Stimulated activated naive B cell treated with anti-CD40 and anti-IgM and Interleukin-4, amounts not matched to agents 10 μg/mL and 1 μg/mL and 100 μg/mL, for 72 hours (primary cell): ENCODE measurements at regions not wholly inside any gene's neighbourhood (a gene's known extent, or its start where the extent isn't known, plus 50 kb on each side); places are given as distances from the start of the nearest gene placed in this dataset.

Experiments used
- ATAC-seq, 2 donors: fragments of 150-1000 bp; cut with Tn5 transposase; replicated peaks; 2 replicates each; pipeline ENCODE4 v1.10.0; 2021; ENCODE audit warnings: moderate library complexity in 1 of 2
- DNase-seq: peaks from one replicate; pipeline ENCODE4 v3.0.0; 2021
- H3K27ac Mint-ChIP-seq: one replicate; pipeline ENCODE4 v1.8.0; 2022; ENCODE audit warnings: mild to moderate bottlenecking, mixed read lengths
- H3K27me3 Mint-ChIP-seq, 2 donors: one replicate each; pipeline ENCODE4 v1.8.0; 2022; ENCODE audit warnings: mixed read lengths in 2 of 2
- H3K36me3 Mint-ChIP-seq, 2 donors: one replicate each; pipeline ENCODE4 v1.8.0; 2022; ENCODE audit warnings: mixed read lengths in 2 of 2, mild to moderate bottlenecking in 1 of 2
- H3K4me1 Mint-ChIP-seq, 2 donors: one replicate each; pipeline ENCODE4 v1.8.0; 2022; ENCODE audit warnings: mixed read lengths in 2 of 2, mild to moderate bottlenecking in 1 of 2
- H3K4me3 Mint-ChIP-seq, 2 donors: one replicate each; pipeline ENCODE4 v1.8.0; 2022; ENCODE audit warnings: mild to moderate bottlenecking in 2 of 2, mixed read lengths in 2 of 2, moderate library complexity in 1 of 2
- H3K9me3 Mint-ChIP-seq, 2 donors: one replicate each; pipeline ENCODE4 v1.8.0; 2022; ENCODE audit warnings: mixed read lengths in 2 of 2, mild to moderate bottlenecking in 1 of 2

DNA sequence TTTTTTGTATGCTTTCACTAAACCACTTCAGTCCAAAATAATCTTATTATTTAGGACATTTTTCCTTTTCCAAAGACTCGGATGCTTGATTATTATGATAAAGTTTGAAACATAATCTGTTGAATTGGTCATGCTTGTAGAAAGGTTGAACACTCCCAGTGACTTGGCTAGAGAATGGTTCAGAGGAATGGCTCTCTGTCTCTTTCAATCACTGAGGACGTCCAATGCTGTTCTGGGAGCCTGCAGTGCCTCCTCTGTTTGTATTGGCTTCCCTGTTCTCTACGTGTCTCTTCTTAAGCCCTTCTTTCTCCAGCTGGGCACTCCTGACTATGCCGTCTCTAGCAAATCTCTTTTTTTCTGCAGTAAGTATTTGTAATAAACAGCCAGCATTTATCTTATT, 369.0 kb upstream of the DYNLRB2 start:
- no peak for ATAC-seq
- H3K27me3 Mint-ChIP-seq: no peaks in the 10 kb centered on the region
- H3K36me3 Mint-ChIP-seq: no peaks in the 10 kb centered on the region
- no peak overlapping the region for H3K4me3 Mint-ChIP-seq
- H3K27ac Mint-ChIP-seq: no peak overlapping the region
- no peak for DNase-seq
- no peaks in the 10 kb centered on the region for H3K4me1 Mint-ChIP-seq
- no peaks in the 10 kb centered on the region for H3K9me3 Mint-ChIP-seq

DNA sequence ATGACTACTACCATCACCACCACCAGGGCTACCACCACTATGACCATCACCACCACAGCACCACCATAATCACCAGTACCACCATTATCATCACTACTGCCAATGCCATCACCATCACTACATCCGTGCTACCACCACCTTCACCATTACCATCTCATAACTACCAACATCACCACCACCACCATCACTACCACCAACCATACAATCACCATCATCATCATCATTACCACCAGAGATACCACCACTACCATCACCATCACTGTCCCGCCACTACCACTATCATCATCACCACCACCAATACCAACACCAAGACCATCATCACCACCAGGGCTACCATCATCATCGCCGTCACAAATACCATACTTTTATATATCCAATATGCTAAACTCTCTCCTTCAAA, 369.6 kb upstream of the DYNLRB2 start:
- Mint-ChIP-seq H3K36me3 (no peaks in the 10 kb centered on the region), H3K27ac (no peak overlapping the region), H3K9me3 (no peaks in the 10 kb centered on the region), H3K4me3 (no peak overlapping the region), H3K4me1 (no peaks in the 10 kb centered on the region), H3K27me3 (no peaks in the 10 kb centered on the region)
- no peak for ATAC-seq
- DNase-seq: no peak

DNA sequence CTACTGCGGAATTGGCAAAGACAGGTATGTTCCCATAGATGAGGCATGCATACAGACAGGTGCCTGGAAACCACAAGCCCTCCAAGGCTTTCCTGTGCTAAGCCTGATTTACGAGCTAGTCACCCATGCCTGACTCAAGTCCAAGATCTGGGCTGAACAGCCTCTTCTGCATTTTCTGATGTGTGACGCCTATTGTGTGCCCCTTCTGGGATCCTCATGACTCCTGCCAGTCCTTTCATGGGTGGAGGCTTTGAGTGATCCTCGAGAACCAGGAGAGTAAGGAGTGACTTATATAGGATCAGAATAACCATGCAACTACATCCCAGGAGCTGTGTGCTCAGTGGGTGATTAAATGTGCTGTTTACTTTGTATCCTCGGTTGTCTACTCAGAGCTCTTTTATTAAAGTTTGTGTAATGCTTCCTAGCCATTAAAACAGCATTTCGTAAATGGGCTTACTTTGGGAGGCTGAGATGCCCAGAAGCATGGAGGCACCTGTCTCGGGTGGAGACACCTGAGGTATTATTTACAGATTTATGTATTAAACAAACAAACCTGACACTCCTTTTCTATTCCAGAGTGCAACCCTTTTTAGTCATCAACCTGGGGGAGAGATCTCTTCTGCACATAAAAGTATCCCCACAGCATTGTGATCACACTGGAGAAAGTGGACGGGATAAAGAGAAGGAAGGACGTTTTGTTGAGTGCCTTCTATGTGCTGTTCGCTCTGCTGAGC, 373.0 kb upstream of the DYNLRB2 start:
- no peaks in the 10 kb centered on the region for H3K36me3 Mint-ChIP-seq
- H3K4me3 Mint-ChIP-seq: no peak overlapping the region
- no peaks in the 10 kb centered on the region for H3K27me3 Mint-ChIP-seq
- no peaks in the 10 kb centered on the region for H3K9me3 Mint-ChIP-seq
- ATAC-seq: no peak
- DNase-seq: no peak
- H3K27ac Mint-ChIP-seq: no peak overlapping the region
- no peaks in the 10 kb centered on the region for H3K4me1 Mint-ChIP-seq

DNA sequence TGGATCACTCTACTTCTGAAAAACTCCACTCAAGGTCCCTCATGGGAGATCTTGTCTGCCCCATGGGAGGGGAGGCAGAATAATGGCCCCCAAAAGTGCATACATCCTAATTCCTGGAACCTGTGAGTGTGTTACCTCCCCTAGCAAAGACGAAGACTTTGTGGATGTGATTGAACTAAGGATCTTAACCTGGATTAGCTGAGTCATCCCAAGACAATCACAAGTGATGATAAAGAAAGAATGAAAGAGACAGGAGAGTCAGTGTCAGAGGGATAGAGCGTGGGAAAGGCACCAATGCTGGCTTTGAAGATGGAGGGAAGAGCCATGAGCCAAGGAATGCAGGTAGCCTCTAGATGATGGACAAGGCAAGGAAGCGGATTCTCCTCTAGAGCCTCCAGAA, 374.7 kb upstream of the DYNLRB2 start:
- no peak overlapping the region for H3K27ac Mint-ChIP-seq
- H3K4me1 Mint-ChIP-seq: no peaks in the 10 kb centered on the region
- no peak overlapping the region for H3K4me3 Mint-ChIP-seq
- H3K9me3 Mint-ChIP-seq: no peaks in the 10 kb centered on the region
- no peak for ATAC-seq
- H3K36me3 Mint-ChIP-seq: no peaks in the 10 kb centered on the region
- H3K27me3 Mint-ChIP-seq: no peaks in the 10 kb centered on the region
- no peak for DNase-seq

DNA sequence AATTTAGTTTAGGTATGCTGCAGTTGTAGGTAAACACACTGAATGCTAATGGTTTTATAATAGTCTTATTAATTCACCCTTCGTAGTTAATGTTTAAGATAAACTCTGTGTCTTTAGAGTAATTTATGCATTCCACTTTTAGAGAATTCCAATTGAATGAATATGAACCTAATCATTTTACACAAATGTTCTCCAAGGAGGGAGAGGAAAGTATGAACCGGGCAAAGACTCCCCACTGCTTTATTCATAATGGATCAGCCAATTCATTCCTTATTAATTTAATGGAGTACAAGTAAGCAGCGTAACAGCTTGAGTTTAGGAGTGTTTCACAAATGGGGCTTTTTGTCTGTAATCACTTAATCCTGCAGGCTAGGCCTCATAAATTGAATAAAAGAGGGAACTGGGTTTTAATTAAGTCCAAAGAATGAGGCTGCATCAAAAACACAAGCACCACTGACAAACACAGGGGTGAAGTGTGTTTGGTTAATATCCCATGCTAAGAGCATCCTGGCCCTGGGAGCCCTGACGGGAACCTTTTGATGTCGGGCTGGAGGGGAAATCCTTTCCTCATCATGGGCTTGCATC, 375.7 kb upstream of the DYNLRB2 start:
- Mint-ChIP-seq H3K4me1 (no peaks in the 10 kb centered on the region), H3K36me3 (no peaks in the 10 kb centered on the region), H3K9me3 (no peaks in the 10 kb centered on the region), H3K4me3 (no peak overlapping the region), H3K27ac (no peak overlapping the region), H3K27me3 (no peaks in the 10 kb centered on the region)
- DNase-seq (no peak), ATAC-seq (no peak)

DNA sequence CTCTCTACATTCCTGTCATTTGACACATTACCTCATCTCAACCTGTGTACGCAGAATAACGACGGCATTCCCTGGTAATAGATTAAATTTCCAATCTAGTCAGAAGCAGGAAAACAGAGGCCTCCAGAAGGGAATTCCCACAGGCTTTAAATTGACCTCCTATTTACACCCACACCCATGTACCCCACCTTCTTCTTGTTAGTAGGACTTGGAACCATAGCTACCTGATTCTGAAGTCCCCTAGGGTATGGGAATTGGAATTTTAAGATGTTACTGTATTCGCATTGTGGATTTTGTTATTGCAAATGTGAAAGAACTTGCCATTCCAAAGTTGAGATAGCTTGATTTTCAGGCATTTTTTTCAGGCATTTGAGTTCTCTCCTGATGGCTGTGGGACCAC, 377.5 kb upstream of the DYNLRB2 start:
- Mint-ChIP-seq H3K4me3 (no peak overlapping the region), H3K36me3 (no peaks in the 10 kb centered on the region), H3K27ac (no peak overlapping the region), H3K27me3 (no peaks in the 10 kb centered on the region), H3K4me1 (no peaks in the 10 kb centered on the region), H3K9me3 (no peaks in the 10 kb centered on the region)
- ATAC-seq: no peak
- DNase-seq: no peak

DNA sequence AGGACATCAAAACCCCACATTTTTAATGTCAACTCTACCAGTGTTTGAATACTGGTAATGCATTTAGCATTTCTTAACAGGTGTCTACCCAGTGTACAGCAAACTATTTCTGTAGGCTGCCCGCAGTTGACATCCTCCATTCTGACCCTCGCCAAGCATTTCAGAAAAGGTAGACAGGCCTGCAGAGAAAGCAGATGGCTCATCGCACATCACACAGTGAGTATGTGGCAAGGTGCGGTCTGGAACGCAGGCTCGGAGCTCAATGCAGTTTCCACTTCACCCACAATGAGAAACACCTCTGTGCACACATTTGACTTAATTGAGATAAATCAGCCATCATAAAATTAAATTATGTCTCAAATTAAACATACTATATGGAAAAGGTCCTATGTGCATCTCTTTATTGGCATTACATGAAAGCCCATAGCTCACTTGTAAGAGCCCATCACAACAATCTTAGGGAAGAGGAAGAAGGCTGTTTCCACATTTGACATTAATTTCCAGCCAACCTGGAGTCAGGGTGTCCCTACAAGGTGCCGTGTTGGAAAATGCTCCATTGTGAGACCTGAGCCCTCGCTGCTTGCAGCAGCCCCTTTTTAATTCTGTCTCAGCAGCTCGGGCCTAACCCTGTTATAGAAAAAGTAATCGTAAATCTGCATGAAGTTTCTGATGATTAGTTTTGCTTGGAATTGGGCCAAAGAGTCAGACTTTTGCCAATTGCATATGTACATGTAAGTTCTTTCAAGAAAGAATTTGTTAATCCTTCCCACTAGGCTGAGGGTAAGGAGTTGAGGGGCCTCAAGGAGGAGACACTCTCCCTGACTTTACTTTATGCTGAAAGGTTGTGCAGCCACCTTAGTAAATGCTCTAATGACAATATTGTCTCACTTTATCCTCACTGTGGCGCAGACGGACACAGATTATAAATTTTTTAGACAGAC, 378.7 kb upstream of the DYNLRB2 start:
- H3K9me3 Mint-ChIP-seq: peaks cover 0 to 2% of the 10 kb centered on the region in 2 donors
- no peak overlapping the region for H3K27ac Mint-ChIP-seq
- H3K4me1 Mint-ChIP-seq: no peaks in the 10 kb centered on the region
- ATAC-seq (no peak), DNase-seq (no peak)
- no peaks in the 10 kb centered on the region for H3K27me3 Mint-ChIP-seq
- no peak overlapping the region for H3K4me3 Mint-ChIP-seq
- H3K36me3 Mint-ChIP-seq: no peaks in the 10 kb centered on the region

DNA sequence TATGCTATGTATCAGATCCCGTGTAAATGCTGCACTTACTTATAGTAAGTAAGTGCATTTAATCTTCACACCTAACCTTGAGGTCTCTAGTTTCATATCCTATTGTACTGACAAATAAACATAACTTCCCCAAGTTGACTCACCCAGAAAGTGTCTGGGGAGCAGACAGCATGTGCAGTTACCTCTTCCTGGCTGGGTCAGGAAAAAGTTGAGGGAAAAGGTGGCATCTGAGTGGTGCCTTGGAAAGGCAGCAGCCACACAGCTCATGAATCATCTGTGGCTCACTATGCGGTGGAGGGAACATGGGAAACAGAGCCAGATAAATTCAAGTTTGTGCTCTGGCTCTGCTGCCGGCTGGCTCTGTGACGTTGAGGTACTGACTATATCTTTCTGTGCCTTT, 382.0 kb upstream of the DYNLRB2 start:
- Mint-ChIP-seq H3K27me3 (peaks cover 4 to 8% of the 10 kb centered on the region in 2 donors), H3K27ac (no peak overlapping the region), H3K9me3 (peaks cover 2 to 3% of the 10 kb centered on the region in 2 donors), H3K4me1 (no peaks in the 10 kb centered on the region), H3K36me3 (no peaks in the 10 kb centered on the region), H3K4me3 (no peak overlapping the region)
- DNase-seq (no peak), ATAC-seq (no peak)

DNA sequence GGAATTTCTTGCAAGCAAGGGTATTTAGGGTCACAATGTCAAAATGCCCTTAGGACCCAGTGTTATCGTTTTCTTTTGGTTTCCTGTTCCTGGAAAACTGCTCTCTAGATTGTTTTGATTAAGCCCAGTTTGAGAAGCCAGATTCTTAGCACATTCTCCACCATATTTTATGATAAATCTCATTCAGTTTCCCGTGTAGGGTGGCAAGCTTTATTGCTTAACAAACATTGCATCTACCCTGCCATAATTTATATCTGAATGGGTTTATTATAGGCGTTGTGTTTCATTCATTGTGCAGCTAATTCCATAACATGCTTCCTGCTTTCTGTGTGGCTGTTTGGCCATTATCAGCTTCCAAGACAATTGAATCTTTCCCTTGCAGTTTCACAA, 389.1 kb upstream of the DYNLRB2 start:
- H3K4me1 Mint-ChIP-seq: no peaks in the 10 kb centered on the region
- no peak for DNase-seq
- peaks cover 4 to 13% of the 10 kb centered on the region in 2 donors for H3K27me3 Mint-ChIP-seq
- ATAC-seq: no peak
- no peak overlapping the region for H3K27ac Mint-ChIP-seq
- no peak overlapping the region for H3K4me3 Mint-ChIP-seq
- no peaks in the 10 kb centered on the region for H3K36me3 Mint-ChIP-seq
- peaks cover 3 to 5% of the 10 kb centered on the region in 2 donors for H3K9me3 Mint-ChIP-seq

DNA sequence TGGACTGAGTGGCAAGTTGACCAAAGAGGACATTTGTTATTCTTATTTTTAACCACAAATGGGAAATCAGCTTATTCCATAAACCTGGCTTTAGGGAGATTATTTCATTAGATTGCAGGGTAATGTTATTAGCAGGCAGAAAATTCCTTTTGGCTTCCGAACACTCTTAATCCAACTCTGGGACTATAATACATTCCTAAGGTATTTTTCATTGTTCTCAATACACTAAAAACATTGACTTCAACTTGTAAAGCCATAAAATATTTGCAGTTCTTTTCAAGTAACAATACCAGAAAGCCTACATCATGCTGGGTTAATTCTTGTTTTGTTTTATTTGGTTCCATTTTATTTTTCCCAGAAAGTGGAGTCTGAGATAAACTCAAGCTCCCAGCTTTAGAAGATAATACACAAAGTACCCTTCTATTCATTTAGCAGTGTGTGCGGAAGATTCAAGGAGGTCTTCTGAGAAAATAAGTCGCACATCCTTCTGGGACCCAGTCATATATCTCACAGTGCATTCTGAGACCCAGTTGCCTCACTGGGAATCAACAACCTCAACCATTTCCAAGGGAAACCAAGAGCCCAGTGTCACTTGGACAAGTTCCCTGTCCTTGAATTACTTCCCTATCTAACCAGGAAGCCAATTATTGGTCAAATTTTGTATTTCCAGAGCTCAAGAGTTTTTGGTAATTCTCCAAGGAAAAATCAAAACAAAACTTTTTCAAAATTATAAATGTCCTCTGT, 389.6 kb upstream of the DYNLRB2 start:
- ATAC-seq: no peak
- Mint-ChIP-seq H3K4me3 (no peak overlapping the region), H3K36me3 (no peaks in the 10 kb centered on the region), H3K27ac (no peak overlapping the region), H3K4me1 (no peaks in the 10 kb centered on the region), H3K9me3 (peaks cover 3 to 5% of the 10 kb centered on the region in 2 donors), H3K27me3 (peaks cover 2 to 8% of the 10 kb centered on the region in 2 donors)
- no peak for DNase-seq

DNA sequence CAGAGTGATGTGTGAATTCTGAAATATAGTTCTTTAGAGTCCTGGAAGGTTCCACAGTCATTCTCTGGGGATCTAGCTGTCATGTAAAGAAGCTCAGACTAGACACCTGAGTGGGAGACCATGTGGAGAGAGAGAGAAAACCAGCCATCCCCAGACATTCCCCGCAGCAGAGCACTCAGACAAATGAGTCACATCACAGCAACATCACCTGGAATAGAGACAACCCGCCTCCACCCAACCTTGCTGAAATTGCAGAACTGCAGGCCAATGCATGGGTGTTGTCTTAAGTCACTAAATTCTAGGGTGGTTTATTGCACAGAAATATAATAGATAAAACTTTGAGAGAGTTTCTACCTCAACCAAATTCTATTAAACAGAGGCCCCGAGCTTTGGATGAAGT, 392.0 kb upstream of the DYNLRB2 start:
- peaks cover 0 to 5% of the 10 kb centered on the region in 2 donors for H3K27me3 Mint-ChIP-seq

DNA sequence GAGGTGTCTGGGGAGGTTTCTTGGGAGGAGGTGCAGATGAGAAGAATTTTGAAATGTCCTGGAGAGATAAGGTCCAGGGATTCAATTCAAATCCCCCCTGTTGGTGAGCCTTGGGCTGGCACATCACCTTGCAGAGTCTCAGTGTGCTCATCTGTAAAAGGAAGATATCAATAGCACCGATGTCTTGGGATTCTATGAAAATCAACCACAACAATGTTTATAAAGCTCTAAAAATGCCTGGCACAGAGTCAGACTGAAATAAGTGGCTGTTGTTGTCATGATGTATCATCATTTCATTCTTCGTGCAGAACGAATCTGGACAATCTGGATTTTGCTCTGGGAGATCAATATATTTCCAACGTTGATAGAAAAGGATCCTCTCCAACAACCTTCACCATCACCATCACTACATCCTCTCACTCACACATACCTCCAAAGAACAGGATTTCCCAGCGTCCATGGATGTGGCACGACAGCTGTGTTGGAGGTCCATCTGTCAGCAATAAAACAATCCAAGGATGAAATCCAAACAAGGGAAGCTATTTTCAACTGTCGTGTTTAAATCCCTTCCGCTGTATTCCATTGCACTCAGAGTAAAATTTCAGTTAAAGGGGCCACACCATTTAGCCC, 393.7 kb upstream of the DYNLRB2 start:
- peaks cover 0 to 5% of the 10 kb centered on the region in 2 donors for H3K27me3 Mint-ChIP-seq
- no peak overlapping the region for H3K27ac Mint-ChIP-seq
- DNase-seq: no peak

More for the DNA sequence above, 392.0 kb upstream of the DYNLRB2 start:
- Mint-ChIP-seq H3K27ac (no peak overlapping the region), H3K4me1 (no peaks in the 10 kb centered on the region), H3K9me3 (peaks cover 2 to 7% of the 10 kb centered on the region in 2 donors), H3K36me3 (no peaks in the 10 kb centered on the region), H3K4me3 (no peak overlapping the region)
- ATAC-seq (no peak), DNase-seq (no peak)

DNA sequence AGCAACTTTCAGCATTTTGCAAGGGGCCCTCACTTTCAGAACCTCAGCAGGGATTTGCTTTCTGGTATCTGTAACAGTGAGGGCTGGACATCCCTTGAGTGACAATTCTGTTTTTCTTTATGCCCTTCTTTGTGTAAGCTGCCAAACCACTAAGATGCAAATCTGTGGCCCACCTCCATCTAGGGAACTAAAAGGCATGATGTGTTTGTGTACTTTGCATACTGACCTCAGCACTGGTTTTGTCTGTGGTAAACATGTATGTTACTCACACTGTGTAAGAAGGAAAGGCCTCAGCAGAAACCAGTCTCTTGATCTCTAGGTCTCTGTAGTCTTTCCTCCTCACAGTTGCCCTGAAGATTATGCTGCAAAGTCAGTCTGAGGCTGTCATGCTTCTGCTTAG, 396.6 kb upstream of the DYNLRB2 start:
- H3K4me3 Mint-ChIP-seq: no peak overlapping the region
- H3K36me3 Mint-ChIP-seq: no peaks in the 10 kb centered on the region
- H3K27me3 Mint-ChIP-seq: peaks cover 0 to 5% of the 10 kb centered on the region in 2 donors
- peaks cover 0 to 10% of the 10 kb centered on the region in 2 donors for H3K9me3 Mint-ChIP-seq
- DNase-seq (no peak), ATAC-seq (peak; percentile 57 to 58)
- no peaks in the 10 kb centered on the region for H3K4me1 Mint-ChIP-seq
- no peak overlapping the region for H3K27ac Mint-ChIP-seq

More for the DNA sequence above, 393.7 kb upstream of the DYNLRB2 start:
- ATAC-seq: no peak
- Mint-ChIP-seq H3K4me1 (no peaks in the 10 kb centered on the region), H3K9me3 (peaks cover 0 to 7% of the 10 kb centered on the region in 2 donors), H3K4me3 (no peak overlapping the region), H3K36me3 (no peaks in the 10 kb centered on the region)

DNA sequence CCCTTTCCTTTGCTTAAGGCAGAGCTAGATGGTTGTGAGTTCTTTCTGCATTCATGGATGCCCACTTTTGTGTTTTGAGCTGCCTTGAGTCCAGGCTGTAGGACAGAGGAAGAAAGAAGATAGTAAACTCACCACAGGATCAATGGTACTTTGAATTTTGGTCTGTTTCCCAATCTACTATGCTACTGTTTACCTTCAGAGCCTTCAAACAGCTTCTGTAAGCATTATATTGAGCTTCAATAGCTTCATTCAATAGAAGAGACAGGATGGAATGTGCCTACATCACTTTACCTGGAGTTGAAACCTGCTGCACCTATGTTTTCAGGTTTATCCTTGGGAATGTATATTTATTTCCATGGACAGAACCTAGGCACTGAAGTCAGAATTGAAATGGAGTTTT, 397.9 kb upstream of the DYNLRB2 start:
- Mint-ChIP-seq H3K27ac (no peak overlapping the region), H3K9me3 (peaks cover 0 to 12% of the 10 kb centered on the region in 2 donors), H3K27me3 (peaks cover 0 to 5% of the 10 kb centered on the region in 2 donors), H3K4me1 (no peaks in the 10 kb centered on the region), H3K36me3 (no peaks in the 10 kb centered on the region), H3K4me3 (no peak overlapping the region)
- DNase-seq: no peak
- no peak for ATAC-seq
